Fibroblast of lung (primary cell): ENCODE measurements at regions not wholly inside any gene's neighbourhood (a gene's known extent, or its start where the extent isn't known, plus 50 kb on each side); places are given as distances from the start of the nearest gene placed in this dataset.

Experiments used
- DNase-seq, 2 donors: peaks; one replicate each; pipeline versions ENCODE4 v3.0.0 to v3.0.0-alpha.2; 2010; ENCODE audit warnings: low read depth in 2 of 2
- H2AFZ ChIP-seq: 2 replicates; pipeline ENCODE4 v1.5.1; 2012; ENCODE audit warnings: low read length, control low read depth, inconsistent platforms
- H3K27ac ChIP-seq: 2 replicates; pipeline ENCODE4 v1.5.1; 2011; ENCODE audit warnings: low read length, control low read depth; ENCODE audit not compliant: insufficient read depth
- H3K27me3 ChIP-seq: 2 replicates; pipeline ENCODE4 v1.5.1; 2011; ENCODE audit warnings: mild to moderate bottlenecking, low read length; ENCODE audit not compliant: control insufficient read depth, insufficient read depth
- H3K36me3 ChIP-seq: 2 replicates; pipeline ENCODE4 v1.5.1; 2011; ENCODE audit warnings: low read length; ENCODE audit not compliant: control insufficient read depth, insufficient read depth
- H3K4me1 ChIP-seq: 2 replicates; pipeline ENCODE4 v1.5.1; 2011; ENCODE audit warnings: low read length; ENCODE audit not compliant: control insufficient read depth, insufficient read depth; ENCODE audit errors: extremely low read depth
- H3K4me2 ChIP-seq: 2 replicates; pipeline ENCODE4 v1.5.1; 2011; ENCODE audit warnings: low read length, control low read depth; ENCODE audit not compliant: insufficient read depth; ENCODE audit errors: extremely low read depth
- H3K4me3 ChIP-seq, 4 experiments: fragments of 200-600 bp in 1 of 4; sonication (generic) in 1 of 4; replicated peaks in 1 of 4; 2 replicates each; pipeline ENCODE4 v1.5.1; 2011 to 2016; ENCODE audit warnings: low read length in 4 of 4, low read depth in 3 of 4, mild to moderate bottlenecking in 3 of 4, control low read depth in 2 of 4, inconsistent platforms in 1 of 4, mixed read lengths in 1 of 4; ENCODE audit not compliant: insufficient read depth in 1 of 4; ENCODE audit errors: control extremely low read depth in 1 of 4
- H3K79me2 ChIP-seq: 2 replicates; pipeline ENCODE4 v1.5.1; 2012; ENCODE audit warnings: mild to moderate bottlenecking, low read length, inconsistent platforms; ENCODE audit not compliant: control insufficient read depth, insufficient read depth
- H3K9ac ChIP-seq: 2 replicates; pipeline ENCODE4 v1.5.1; 2011; ENCODE audit warnings: mild to moderate bottlenecking, low read length, control low read depth; ENCODE audit not compliant: insufficient read depth
- H3K9me3 ChIP-seq: 2 replicates; pipeline ENCODE4 v1.5.1; 2012; ENCODE audit warnings: low read depth, low read length; ENCODE audit not compliant: control insufficient read depth, insufficient read depth
- H4K20me1 ChIP-seq: 2 replicates; pipeline ENCODE4 v1.5.1; 2011; ENCODE audit warnings: low read length; ENCODE audit not compliant: control insufficient read depth, insufficient read depth; ENCODE audit errors: extremely low read depth
- CTCF ChIP-seq, 2 donors: IDR thresholded peaks in 1 of 2; conservative IDR thresholded peaks in 1 of 2; 1 replicate in 1 of 2; 2 replicates in 1 of 2; pipeline ENCODE4 v1.5.1; 2011 to 2012; ENCODE audit warnings: low read length in 2 of 2, control low read depth in 1 of 2, inconsistent platforms in 1 of 2, low read depth in 1 of 2, mild to moderate bottlenecking in 1 of 2
- EZH2 ChIP-seq: IDR thresholded peaks from 2 replicates; pipeline ENCODE4 v1.5.1; 2012; ENCODE audit warnings: low read length, control low read depth, mild to moderate bottlenecking; ENCODE audit errors: missing control alignments

GRCh38 chr12:77590306-77590705, 240.4 kb upstream of the NAV3 start:
- H3K79me2 ChIP-seq = no peaks in the 10 kb centered on the region
- no peaks in the 10 kb centered on the region for H4K20me1 ChIP-seq
- H3K4me1 ChIP-seq = no peaks in the 10 kb centered on the region
- no peaks in the 10 kb centered on the region for H3K27me3 ChIP-seq
- H3K9me3 ChIP-seq = no peaks in the 10 kb centered on the region
- no peak for DNase-seq
- H3K27ac ChIP-seq = no peak overlapping the region
- no peak overlapping the region for H3K4me3 ChIP-seq
- no peak overlapping the region for H2AFZ ChIP-seq
- no peaks in the 10 kb centered on the region for H3K36me3 ChIP-seq
- TF ChIP-seq EZH2 (no peak), CTCF (conservative IDR thresholded peaks at IDR 0.05 in 1 of 2, IDR thresholded peaks at IDR 0.05 in 1 of 2; ENCODE audit: low read depth in 1 of 2, low read length in 2 of 2) (no peak)
- no peak overlapping the region for H3K9ac ChIP-seq
- H3K4me2 ChIP-seq = no peak overlapping the region

- no peaks in the 10 kb centered on the region for H3K4me1 ChIP-seq
- DNase-seq = no peak
- no peak overlapping the region for H3K4me3 ChIP-seq
- no peaks in the 10 kb centered on the region for H4K20me1 ChIP-seq
- H3K4me2 ChIP-seq = no peak overlapping the region
- H3K9me3 ChIP-seq = no peaks in the 10 kb centered on the region
- H3K9ac ChIP-seq = no peak overlapping the region
- H2AFZ ChIP-seq = no peak overlapping the region
- no peak for TF ChIP-seq EZH2
- TF ChIP-seq CTCF (conservative IDR thresholded peaks at IDR 0.05 in 1 of 2, IDR thresholded peaks at IDR 0.05 in 1 of 2; ENCODE audit: low read depth in 1 of 2, low read length in 2 of 2) = no peak
- H3K27ac ChIP-seq = no peak overlapping the region
- H3K36me3 ChIP-seq = no peaks in the 10 kb centered on the region
- H3K79me2 ChIP-seq = no peaks in the 10 kb centered on the region
- H3K27me3 ChIP-seq = no peaks in the 10 kb centered on the region
These were observed 245.8 kb upstream of the NAV3 start for GRCh38 chr12:77584860-77585259.

- Histone ChIP-seq H3K4me3 (no peak overlapping the region), H3K9ac (no peak overlapping the region), H3K79me2 (no peaks in the 10 kb centered on the region), H3K36me3 (no peaks in the 10 kb centered on the region), H2AFZ (no peak overlapping the region), H3K27me3 (no peaks in the 10 kb centered on the region), H4K20me1 (no peaks in the 10 kb centered on the region), H3K27ac (peak overlapping the region; percentile 23), H3K9me3 (no peaks in the 10 kb centered on the region), H3K4me1 (peaks cover 3% of the 10 kb centered on the region), H3K4me2 (peak overlapping the region; percentile 23)
- DNase-seq = peak; percentile 27 to 76
- TF ChIP-seq CTCF (conservative IDR thresholded peaks at IDR 0.05 in 1 of 2, IDR thresholded peaks at IDR 0.05 in 1 of 2; ENCODE audit: low read depth in 1 of 2, low read length in 2 of 2) (no peak), EZH2 (no peak)
These were observed 252.1 kb upstream of the NAV3 start for GRCh38 chr12:77578466-77579220.
